HG02588 (cell line): ENCODE measurements at regions not wholly inside any gene's neighbourhood (a gene's known extent, or its start where the extent isn't known, plus 50 kb on each side); places are given as distances from the start of the nearest gene placed in this dataset.

ENCODE experiments used
- ATAC-seq: cut with Tn5 transposase; IDR thresholded peaks from one replicate; pipeline ENCODE4 v1.9.1; 2021; ENCODE audit warnings: mild to moderate bottlenecking, moderate library complexity; ENCODE audit not compliant: unreplicated experiment

- no peak for ATAC-seq
Observed at GRCh38 chr2:37425408-37425807, 81.0 kb downstream of the QPCT start.

GRCh38 chr2:37427241-37427640, 82.8 kb downstream of the QPCT start:
- ATAC-seq, result no peak

GRCh38 chr2:37436323-37436722, 91.9 kb downstream of the QPCT start:
- no peak for ATAC-seq

GRCh38 chr2:37439131-37439642, 94.8 kb downstream of the QPCT start:
- no peak for ATAC-seq

GRCh38 chr2:37441055-37441454, 96.6 kb downstream of the QPCT start:
- ATAC-seq, result no peak

GRCh38 chr2:37443082-37443481, 98.7 kb downstream of the QPCT start:
- ATAC-seq, result no peak

- ATAC-seq, result no peak
Observed at GRCh38 chr2:37447446-37447845, 103.0 kb downstream of the QPCT start.

- no peak for ATAC-seq
Observed at GRCh38 chr2:37448342-37449120, 104.1 kb downstream of the QPCT start.

- ATAC-seq, result no peak
Observed at GRCh38 chr2:37449761-37450296, 105.4 kb downstream of the QPCT start.

GRCh38 chr2:37453027-37453426, 108.6 kb downstream of the QPCT start:
- no peak for ATAC-seq

GRCh38 chr2:37454851-37455762, 110.7 kb downstream of the QPCT start:
- no peak for ATAC-seq

- ATAC-seq, result no peak
Observed at GRCh38 chr2:37456479-37456878, 112.0 kb downstream of the QPCT start.

- no peak for ATAC-seq
Observed at GRCh38 chr2:37457401-37457901, 113.0 kb downstream of the QPCT start.

GRCh38 chr2:37458133-37458532, 113.7 kb downstream of the QPCT start:
- ATAC-seq, result no peak

- no peak for ATAC-seq
Observed at GRCh38 chr2:37459095-37459981, 114.9 kb downstream of the QPCT start.

GRCh38 chr2:37460896-37461229, 116.4 kb downstream of the QPCT start:
- ATAC-seq, result no peak

- ATAC-seq, result no peak
Observed at GRCh38 chr2:37464067-37464466, 119.6 kb downstream of the QPCT start.

- no peak for ATAC-seq
Observed at GRCh38 chr2:37466533-37467222, 122.2 kb downstream of the QPCT start.

- ATAC-seq, result no peak
Observed at GRCh38 chr2:37468170-37468569, 123.7 kb downstream of the QPCT start.

GRCh38 chr2:37469126-37469525, 124.7 kb downstream of the QPCT start:
- no peak for ATAC-seq
